ENCODE measurements at regions not wholly inside any gene's neighbourhood (a gene's known extent, or its start where the extent isn't known, plus 50 kb on each side); places are given as distances from the start of the nearest gene placed in this dataset.

GRCh38 chr5:61837788-61838187 lies 468.2 kb upstream of the KIF2A start:
- TF ChIP-seq TAF1 (IDR thresholded peaks at IDR 0.05; ENCODE audit: borderline replicate concordance, low read depth, low read length): no peak
- no peak for TF ChIP-seq POLR2A (IDR thresholded peaks at IDR 0.05; ENCODE audit: low read depth, low read length)
